K562 (cell line): ENCODE measurements at regions not wholly inside any gene's neighbourhood (a gene's known extent, or its start where the extent isn't known, plus 50 kb on each side); places are given as distances from the start of the nearest gene placed in this dataset.
"Not testable (repeated sequence)": the region's sequence is repeated elsewhere in the genome, so short reads cannot be mapped to it uniquely, and the experiment has no call there.

ENCODE experiments used
- EZH2 ChIP-seq: IDR thresholded peaks from 2 replicates; pipeline ENCODE4 v1.6.1; 2012; ENCODE audit warnings: low read depth, mild to moderate bottlenecking, inconsistent platforms, low read length, borderline replicate concordance
- KLF16 ChIP-seq: IDR thresholded peaks from 2 replicates; pipeline ENCODE4 v1.6.1; 2016; ENCODE audit warnings: antibody characterized with exemption
- MYNN ChIP-seq, 2 experiments: sonication (generic); formaldehyde crosslinking in 1 of 2; IDR thresholded peaks; 2 replicates each; pipeline versions ENCODE4 v1.5.0 to v1.6.1; 2016 to 2020; ENCODE audit warnings: antibody characterized with exemption in 1 of 2, missing genetic modification reagents in 1 of 2
- NCOR1 ChIP-seq: fragments of 450-650 bp; IDR thresholded peaks from 2 replicates; pipeline ENCODE4 v1.6.1; 2016; ENCODE audit warnings: mild to moderate bottlenecking, moderate library complexity
- RNF2 ChIP-seq: sonication (generic); IDR thresholded peaks from 2 replicates; pipeline ENCODE4 v1.6.1; 2016
- SIN3A ChIP-seq, 2 experiments: fragments of 150-350 bp in 1 of 2; IDR thresholded peaks; 2 replicates each; pipeline ENCODE4 v1.6.1; 2011 to 2016; ENCODE audit warnings: borderline replicate concordance in 2 of 2, low read depth in 2 of 2, low read length in 2 of 2, mild to moderate bottlenecking in 2 of 2, moderate library complexity in 2 of 2; ENCODE audit not compliant: control insufficient read depth in 1 of 2
- SP1 ChIP-seq: sonication (generic); formaldehyde crosslinking; IDR thresholded peaks from 2 replicates; pipeline ENCODE4 v1.8.1; 2022; ENCODE audit warnings: mild to moderate bottlenecking, missing genetic modification reagents
- ZNF766 ChIP-seq: fragments of 200-800 bp; sonication (Bioruptor generic); conservative IDR thresholded peaks from 2 replicates; pipeline ENCODE4 v1.6.1; 2016; ENCODE audit warnings: missing genetic modification characterization, missing compliant biosample characterization
- TF ChIP-seq, protein P1 (sequence below): fragments of 450-650 bp; IDR thresholded peaks from 2 replicates; pipeline ENCODE4 v1.6.1; 2017; ENCODE audit warnings: mild to moderate bottlenecking, moderate library complexity
- TF ChIP-seq, protein P2 (sequence below), 3 experiments: IDR thresholded peaks in 2 of 3; conservative IDR thresholded peaks in 1 of 3; 2 replicates each; pipeline ENCODE4 v1.5.1; 2011 to 2012; ENCODE audit warnings: low read length in 3 of 3, mild to moderate bottlenecking in 3 of 3, control low read depth in 2 of 3, improper control_type of control experiment in 1 of 3, inconsistent platforms in 1 of 3, low read depth in 1 of 3, mixed read lengths in 1 of 3, moderate library complexity in 1 of 3; ENCODE audit not compliant: insufficient read depth in 2 of 3

DNA sequence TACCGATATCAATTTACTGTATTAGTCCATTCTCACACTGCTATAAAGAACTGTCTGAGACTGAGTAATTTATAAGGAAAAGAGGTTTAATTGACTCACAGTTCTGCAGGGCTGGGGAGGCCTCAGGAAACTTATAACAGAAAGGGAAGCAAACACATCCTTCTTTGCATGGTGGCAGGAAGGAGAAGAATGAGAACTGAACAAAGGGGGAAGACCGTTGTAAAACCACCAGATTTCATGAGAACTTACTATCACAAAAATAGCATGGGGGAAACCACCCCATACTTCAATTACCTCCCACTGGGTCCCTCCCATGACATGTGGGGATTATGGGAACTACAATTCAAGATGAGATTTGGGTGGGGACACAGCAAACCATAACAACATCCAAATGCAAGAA is 239.7 kb downstream of the SQOR start:
- not testable (repeated sequence) for TF ChIP-seq MYNN (IDR thresholded peaks at IDR 0.05); MYNN (CRISPR knock-in tag; IDR thresholded peaks at IDR 0.05); RNF2; EZH2; SP1 (CRISPR knock-in tag); ZNF766 (CRISPR knock-in tag); SIN3A (IDR thresholded peaks at IDR 0.05; ENCODE audit: borderline replicate concordance in 2 of 2, control insufficient read depth in 1 of 2, low read depth in 2 of 2, low read length in 2 of 2); KLF16; NCOR1
- TF ChIP-seq, protein P1, sequence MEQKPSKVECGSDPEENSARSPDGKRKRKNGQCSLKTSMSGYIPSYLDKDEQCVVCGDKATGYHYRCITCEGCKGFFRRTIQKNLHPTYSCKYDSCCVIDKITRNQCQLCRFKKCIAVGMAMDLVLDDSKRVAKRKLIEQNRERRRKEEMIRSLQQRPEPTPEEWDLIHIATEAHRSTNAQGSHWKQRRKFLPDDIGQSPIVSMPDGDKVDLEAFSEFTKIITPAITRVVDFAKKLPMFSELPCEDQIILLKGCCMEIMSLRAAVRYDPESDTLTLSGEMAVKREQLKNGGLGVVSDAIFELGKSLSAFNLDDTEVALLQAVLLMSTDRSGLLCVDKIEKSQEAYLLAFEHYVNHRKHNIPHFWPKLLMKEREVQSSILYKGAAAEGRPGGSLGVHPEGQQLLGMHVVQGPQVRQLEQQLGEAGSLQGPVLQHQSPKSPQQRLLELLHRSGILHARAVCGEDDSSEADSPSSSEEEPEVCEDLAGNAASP = not testable (repeated sequence)
- TF ChIP-seq, protein P2, sequence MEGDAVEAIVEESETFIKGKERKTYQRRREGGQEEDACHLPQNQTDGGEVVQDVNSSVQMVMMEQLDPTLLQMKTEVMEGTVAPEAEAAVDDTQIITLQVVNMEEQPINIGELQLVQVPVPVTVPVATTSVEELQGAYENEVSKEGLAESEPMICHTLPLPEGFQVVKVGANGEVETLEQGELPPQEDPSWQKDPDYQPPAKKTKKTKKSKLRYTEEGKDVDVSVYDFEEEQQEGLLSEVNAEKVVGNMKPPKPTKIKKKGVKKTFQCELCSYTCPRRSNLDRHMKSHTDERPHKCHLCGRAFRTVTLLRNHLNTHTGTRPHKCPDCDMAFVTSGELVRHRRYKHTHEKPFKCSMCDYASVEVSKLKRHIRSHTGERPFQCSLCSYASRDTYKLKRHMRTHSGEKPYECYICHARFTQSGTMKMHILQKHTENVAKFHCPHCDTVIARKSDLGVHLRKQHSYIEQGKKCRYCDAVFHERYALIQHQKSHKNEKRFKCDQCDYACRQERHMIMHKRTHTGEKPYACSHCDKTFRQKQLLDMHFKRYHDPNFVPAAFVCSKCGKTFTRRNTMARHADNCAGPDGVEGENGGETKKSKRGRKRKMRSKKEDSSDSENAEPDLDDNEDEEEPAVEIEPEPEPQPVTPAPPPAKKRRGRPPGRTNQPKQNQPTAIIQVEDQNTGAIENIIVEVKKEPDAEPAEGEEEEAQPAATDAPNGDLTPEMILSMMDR (IDR thresholded peaks at IDR 0.05 in 2 of 3, conservative IDR thresholded peaks at IDR 0.05 in 1 of 3; ENCODE audit: insufficient read depth in 2 of 3, low read depth in 1 of 3, low read length in 3 of 3) = not testable (repeated sequence)
